Kidney epithelial cell (primary cell): ENCODE measurements at regions not wholly inside any gene's neighbourhood (a gene's known extent, or its start where the extent isn't known, plus 50 kb on each side); places are given as distances from the start of the nearest gene placed in this dataset.

Experiments used
- DNase-seq: peaks from one replicate; pipeline ENCODE4 v3.0.0-alpha.2; 2010; ENCODE audit warnings: low read depth
- H3K27me3 ChIP-seq: 2 replicates; pipeline ENCODE4 v1.6.0; 2011; ENCODE audit warnings: low read length; ENCODE audit not compliant: control insufficient read depth, insufficient read depth
- H3K36me3 ChIP-seq: 2 replicates; pipeline ENCODE4 v1.5.1; 2011; ENCODE audit warnings: low read length; ENCODE audit not compliant: control insufficient read depth, insufficient read depth
- H3K4me3 ChIP-seq: 2 replicates; pipeline ENCODE4 v1.5.1; 2011; ENCODE audit warnings: low read depth, mild to moderate bottlenecking, control low read depth, low read length
- TF ChIP-seq, protein P1 (sequence below): IDR thresholded peaks from 2 replicates; pipeline ENCODE4 v1.5.1; 2011; ENCODE audit warnings: mild to moderate bottlenecking, moderate library complexity, low read length, control low read depth, inconsistent platforms; ENCODE audit not compliant: insufficient read depth, poor library complexity, severe bottlenecking

DNA sequence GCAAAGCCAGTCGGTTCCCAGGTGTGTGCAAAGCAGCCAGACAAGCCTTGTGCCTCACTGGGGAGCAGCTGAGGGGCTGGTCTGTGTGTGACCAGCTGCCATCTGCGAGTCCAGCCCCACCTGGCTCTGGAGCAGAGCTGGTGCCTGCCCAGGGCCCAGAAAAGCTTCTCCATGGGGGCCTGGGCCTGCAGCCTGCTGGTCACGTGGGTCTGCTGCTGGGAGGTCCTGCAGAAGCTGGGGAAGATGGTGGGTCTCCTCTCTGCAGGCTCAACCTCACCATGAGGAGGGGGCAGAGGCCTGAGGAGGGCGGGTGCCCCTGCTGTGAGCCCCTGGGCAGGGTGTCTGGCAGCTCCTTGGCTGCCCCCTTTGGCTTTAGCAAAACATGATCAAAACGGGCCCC is 71.9 kb downstream of the ENGASE start:
- Histone ChIP-seq H3K27me3 (peaks cover 22% of the 10 kb centered on the region), H3K4me3 (no peak overlapping the region), H3K36me3 (no peaks in the 10 kb centered on the region)
- TF ChIP-seq, protein P1, sequence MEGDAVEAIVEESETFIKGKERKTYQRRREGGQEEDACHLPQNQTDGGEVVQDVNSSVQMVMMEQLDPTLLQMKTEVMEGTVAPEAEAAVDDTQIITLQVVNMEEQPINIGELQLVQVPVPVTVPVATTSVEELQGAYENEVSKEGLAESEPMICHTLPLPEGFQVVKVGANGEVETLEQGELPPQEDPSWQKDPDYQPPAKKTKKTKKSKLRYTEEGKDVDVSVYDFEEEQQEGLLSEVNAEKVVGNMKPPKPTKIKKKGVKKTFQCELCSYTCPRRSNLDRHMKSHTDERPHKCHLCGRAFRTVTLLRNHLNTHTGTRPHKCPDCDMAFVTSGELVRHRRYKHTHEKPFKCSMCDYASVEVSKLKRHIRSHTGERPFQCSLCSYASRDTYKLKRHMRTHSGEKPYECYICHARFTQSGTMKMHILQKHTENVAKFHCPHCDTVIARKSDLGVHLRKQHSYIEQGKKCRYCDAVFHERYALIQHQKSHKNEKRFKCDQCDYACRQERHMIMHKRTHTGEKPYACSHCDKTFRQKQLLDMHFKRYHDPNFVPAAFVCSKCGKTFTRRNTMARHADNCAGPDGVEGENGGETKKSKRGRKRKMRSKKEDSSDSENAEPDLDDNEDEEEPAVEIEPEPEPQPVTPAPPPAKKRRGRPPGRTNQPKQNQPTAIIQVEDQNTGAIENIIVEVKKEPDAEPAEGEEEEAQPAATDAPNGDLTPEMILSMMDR = no peak
- no peak for DNase-seq

DNA sequence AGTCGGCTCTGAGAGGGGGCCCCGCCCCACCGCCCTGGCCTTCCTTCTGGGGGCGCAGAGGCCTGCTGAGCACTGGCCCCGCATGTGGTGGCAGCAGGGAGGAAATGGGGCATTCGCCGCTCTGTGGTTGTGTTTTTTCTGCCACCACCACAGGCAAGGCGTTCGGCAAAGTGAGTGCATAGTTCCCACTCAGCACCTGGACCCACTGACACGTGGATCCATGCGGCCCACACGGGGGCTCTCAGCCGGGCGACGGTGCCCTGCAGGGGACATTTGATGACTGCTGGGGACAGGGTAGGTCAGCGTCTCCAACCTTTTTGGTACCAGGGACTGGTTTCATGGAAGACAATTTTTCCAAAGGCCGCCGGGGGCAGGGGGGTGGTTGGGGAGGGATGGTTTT is 70.9 kb downstream of the ENGASE start:
- H3K27me3 ChIP-seq = peaks cover 28% of the 10 kb centered on the region

DNA sequence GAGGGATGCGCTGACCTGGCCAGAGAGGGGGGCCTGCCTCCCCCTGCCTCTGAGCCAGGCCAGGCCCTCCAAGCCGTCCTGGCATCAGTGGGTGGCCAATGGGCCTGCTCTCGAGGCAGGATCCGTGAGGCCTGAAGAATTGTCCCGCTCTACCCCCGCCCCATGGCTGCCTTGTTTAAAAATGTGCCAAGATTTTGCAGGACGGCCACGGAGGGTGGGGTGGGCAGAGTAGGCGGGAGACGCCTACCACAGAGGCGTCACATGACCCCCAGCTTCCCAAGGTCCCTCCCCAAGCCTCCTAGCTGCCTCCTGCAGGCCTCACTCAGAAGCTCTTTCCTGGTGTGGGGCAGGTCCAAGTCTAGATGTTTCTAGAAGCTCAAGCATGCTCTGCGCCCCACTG is 69.5 kb downstream of the ENGASE start:
- TF ChIP-seq, protein P1 = no peak
- peaks cover 37% of the 10 kb centered on the region for H3K27me3 ChIP-seq

More for the DNA sequence above, 70.9 kb downstream of the ENGASE start:
- Histone ChIP-seq H3K36me3 (no peaks in the 10 kb centered on the region), H3K4me3 (no peak overlapping the region)
- no peak for DNase-seq
- TF ChIP-seq, protein P1 = no peak

DNA sequence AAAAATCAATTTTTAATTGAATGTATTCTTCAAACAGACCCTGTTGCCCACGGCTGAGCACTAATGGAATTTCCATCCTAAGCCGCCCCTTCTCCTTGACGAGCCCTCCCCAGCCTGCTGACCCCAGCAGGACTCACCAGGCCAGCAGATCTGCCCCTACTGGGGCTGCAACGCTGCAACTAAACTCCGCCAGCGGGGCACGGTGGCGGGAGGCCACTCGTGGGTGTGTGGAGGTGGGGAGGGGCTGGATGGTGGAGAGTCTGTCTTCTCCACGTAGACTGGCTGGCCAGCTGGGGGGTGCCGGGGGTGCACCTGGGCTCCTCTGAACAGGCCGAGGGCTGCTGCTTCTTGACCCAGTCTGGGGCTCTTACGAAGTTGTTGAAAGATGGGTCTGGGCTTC is 67.8 kb downstream of the ENGASE start:
- Histone ChIP-seq H3K36me3 (no peaks in the 10 kb centered on the region), H3K4me3 (no peak overlapping the region), H3K27me3 (peaks cover 43% of the 10 kb centered on the region)
- DNase-seq = no peak
- TF ChIP-seq, protein P1 = no peak

More for the DNA sequence above, 69.5 kb downstream of the ENGASE start:
- no peaks in the 10 kb centered on the region for H3K36me3 ChIP-seq
- no peak overlapping the region for H3K4me3 ChIP-seq
- no peak for DNase-seq

DNA sequence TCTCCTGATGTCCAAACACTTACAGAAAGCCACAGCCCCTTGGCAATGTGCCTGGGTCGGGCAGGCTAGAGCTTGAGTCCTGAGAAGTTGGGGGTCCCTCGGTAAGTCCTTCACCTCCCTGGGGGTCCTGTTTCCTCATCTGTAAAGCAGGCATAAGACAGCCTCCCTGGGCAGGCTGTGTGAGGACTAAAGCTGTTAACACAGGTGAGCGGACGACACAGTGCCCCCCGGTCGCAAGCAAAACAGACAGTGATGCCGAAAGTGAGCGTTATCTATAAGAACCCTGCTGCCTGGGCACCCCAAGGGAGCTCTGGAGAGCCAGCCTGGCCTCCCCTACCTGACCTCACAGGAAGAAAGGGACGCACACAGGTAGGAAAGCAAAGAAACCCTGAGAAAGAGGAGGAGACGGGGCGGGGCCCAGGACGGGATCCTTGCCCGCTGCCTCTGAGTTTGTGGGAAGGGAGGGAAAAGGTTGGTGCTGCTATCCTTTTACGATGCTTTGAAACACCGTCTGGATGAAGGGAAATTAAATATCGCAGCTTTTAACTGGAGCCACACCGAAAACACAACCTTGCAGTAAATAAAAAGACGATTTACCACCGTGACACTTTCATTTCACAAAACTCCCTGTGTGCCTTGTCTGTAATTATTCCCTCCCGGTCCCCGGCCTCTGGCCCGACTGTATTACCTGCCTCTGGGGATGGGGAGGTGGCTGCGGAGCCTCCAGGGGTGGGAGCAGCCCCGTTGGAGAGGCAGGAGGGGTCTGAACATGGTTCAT is 67.1 kb downstream of the ENGASE start:
- Histone ChIP-seq H3K27me3 (peaks cover 49% of the 10 kb centered on the region), H3K36me3 (no peaks in the 10 kb centered on the region), H3K4me3 (no peak overlapping the region)
- no peak for DNase-seq
- TF ChIP-seq, protein P1 = no peak

DNA sequence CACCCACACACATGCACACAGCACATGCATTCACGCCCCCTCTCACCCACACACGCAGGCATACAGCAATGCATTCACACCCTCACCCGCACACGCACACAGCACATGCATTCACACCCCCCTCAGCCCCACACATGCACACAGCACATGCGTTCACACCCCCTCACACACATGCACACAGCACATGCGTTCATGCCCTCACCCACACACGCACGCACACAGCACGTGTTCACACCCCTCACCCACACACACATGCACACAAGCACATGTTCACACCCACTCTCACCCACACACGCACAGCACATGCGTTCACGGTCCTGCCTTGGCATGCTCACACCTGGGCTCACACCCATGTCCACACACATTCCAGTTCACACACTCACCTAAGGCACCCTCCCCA is 64.2 kb downstream of the ENGASE start:
- Histone ChIP-seq H3K4me3 (no peak overlapping the region), H3K27me3 (peaks cover 74% of the 10 kb centered on the region), H3K36me3 (no peaks in the 10 kb centered on the region)
- no peak for DNase-seq
- TF ChIP-seq, protein P1 = no peak
